Keratinocyte (primary cell): ENCODE measurements at regions not wholly inside any gene's neighbourhood (a gene's known extent, or its start where the extent isn't known, plus 50 kb on each side); places are given as distances from the start of the nearest gene placed in this dataset.

Source experiments
- DNase-seq: peaks from one replicate; pipeline ENCODE4 v3.0.0-alpha.2; 2011; ENCODE audit warnings: low read depth, missing footprints, low spot score
- FAIRE-seq: peaks from 2 replicates; lab custom pipeline; 2011; peaks lifted over from hg19 to GRCh38; lab: Jason Lieb, UNC
- H2AFZ ChIP-seq: 2 replicates; pipeline ENCODE4 v1.6.0; 2012; ENCODE audit warnings: low read length, control low read depth, inconsistent platforms; ENCODE audit not compliant: control insufficient read depth
- H3K27ac ChIP-seq: 2 replicates; pipeline ENCODE4 v1.5.1; 2011; ENCODE audit warnings: low read length; ENCODE audit not compliant: control insufficient read depth, insufficient read depth
- H3K27me3 ChIP-seq: 3 replicates; pipeline ENCODE4 v1.6.0; 2011; ENCODE audit warnings: low read length; ENCODE audit not compliant: control insufficient read depth, insufficient read depth; ENCODE audit errors: extremely low read depth
- H3K36me3 ChIP-seq, 2 experiments: 2 replicates in 1 of 2; 3 replicates in 1 of 2; pipeline ENCODE4 v1.5.1; 2011; ENCODE audit warnings: low read length in 2 of 2, mild to moderate bottlenecking in 1 of 2; ENCODE audit not compliant: control insufficient read depth in 2 of 2, insufficient read depth in 2 of 2; ENCODE audit errors: extremely low read depth in 1 of 2
- H3K4me1 ChIP-seq: 3 replicates; pipeline ENCODE4 v1.5.1; 2011; ENCODE audit warnings: low read length; ENCODE audit not compliant: control insufficient read depth, insufficient read depth; ENCODE audit errors: extremely low read depth
- H3K4me2 ChIP-seq: 3 replicates; pipeline ENCODE4 v1.6.0; 2011; ENCODE audit warnings: low read depth, low read length; ENCODE audit not compliant: control insufficient read depth, insufficient read depth; ENCODE audit errors: extremely low read depth
- H3K4me3 ChIP-seq, 3 experiments: fragments of 200-600 bp in 1 of 3; sonication (generic) in 1 of 3; 2 replicates in 2 of 3; 3 replicates in 1 of 3; pipeline ENCODE4 v1.5.1; 2011 to 2016; ENCODE audit warnings: low read length in 3 of 3, mild to moderate bottlenecking in 3 of 3, control low read depth in 2 of 3, inconsistent platforms in 1 of 3, low read depth in 1 of 3, mixed read lengths in 1 of 3, mixed run types in 1 of 3, moderate library complexity in 1 of 3; ENCODE audit not compliant: control insufficient read depth in 2 of 3, insufficient read depth in 2 of 3; ENCODE audit errors: extremely low read depth in 1 of 3
- H3K79me2 ChIP-seq: 2 replicates; pipeline ENCODE4 v1.6.0; 2012; ENCODE audit warnings: low read length; ENCODE audit not compliant: control insufficient read depth, insufficient read depth
- H3K9ac ChIP-seq: 3 replicates; pipeline ENCODE4 v1.6.0; 2011; ENCODE audit warnings: low read length; ENCODE audit not compliant: control insufficient read depth, insufficient read depth; ENCODE audit errors: extremely low read depth
- H3K9me1 ChIP-seq: 3 replicates; pipeline ENCODE4 v1.6.0; 2011; ENCODE audit warnings: low read length; ENCODE audit not compliant: control insufficient read depth, insufficient read depth; ENCODE audit errors: extremely low read depth
- H3K9me3 ChIP-seq: 2 replicates; pipeline ENCODE4 v1.5.1; 2012; ENCODE audit warnings: low read depth, low read length; ENCODE audit not compliant: control insufficient read depth
- H4K20me1 ChIP-seq: 3 replicates; pipeline ENCODE4 v1.6.0; 2011; ENCODE audit warnings: low read length; ENCODE audit not compliant: control insufficient read depth, insufficient read depth; ENCODE audit errors: extremely low read depth
- EZH2 ChIP-seq: IDR thresholded peaks from one replicate; pipeline ENCODE4 v1.6.1; 2012; ENCODE audit warnings: inconsistent platforms, mild to moderate bottlenecking, low read length, moderate library complexity
- dilution Hi-C: fragments of 300-500 bp; cut with MboI; formaldehyde crosslinking; loops from one replicate; pipeline ENCODE4 v1.7.0; 2020; ENCODE audit warnings: low sequenced_read_pairs; ENCODE audit not compliant: extremely low pct_ligation_motif_present
- TF ChIP-seq, protein P1 (sequence below), 3 experiments: IDR thresholded peaks in 1 of 3; conservative IDR thresholded peaks in 1 of 3; optimal IDR thresholded peaks in 1 of 3; 2 replicates in 2 of 3; 3 replicates in 1 of 3; pipeline versions ENCODE3 to v1.5.1; 2011; ENCODE audit warnings: low read length in 3 of 3, mild to moderate bottlenecking in 3 of 3, moderate library complexity in 2 of 3, control low read depth in 1 of 3, inconsistent platforms in 1 of 3; ENCODE audit not compliant: insufficient read depth in 2 of 3; ENCODE audit errors: extremely low read depth in 1 of 3

DNA sequence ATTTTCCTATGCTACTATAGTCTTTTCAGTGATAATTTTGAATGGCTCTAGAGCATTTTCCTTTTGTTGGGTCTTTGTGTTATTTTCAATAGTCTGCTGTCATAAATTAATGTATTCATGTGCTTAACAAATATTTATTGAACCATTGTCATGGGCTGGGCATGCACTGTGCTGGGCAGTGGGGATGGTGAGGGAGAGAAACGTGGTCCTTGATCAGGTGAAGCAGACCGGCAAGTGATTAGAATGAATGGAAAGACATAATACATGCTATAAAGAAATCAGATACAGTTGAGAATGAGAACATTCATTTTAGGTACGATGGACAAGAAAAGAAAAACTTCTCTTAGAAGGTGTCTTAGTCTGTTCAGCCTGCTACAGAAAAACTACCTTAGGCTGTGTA is 66.1 kb downstream of the KIF4B start:
- Histone ChIP-seq H3K9me3 (peaks cover 6% of the 10 kb centered on the region), H2AFZ (no peak overlapping the region), H3K27ac (no peak overlapping the region), H3K9me1 (no peaks in the 10 kb centered on the region), H3K79me2 (no peaks in the 10 kb centered on the region), H4K20me1 (no peaks in the 10 kb centered on the region), H3K36me3 (no peaks in the 10 kb centered on the region), H3K4me1 (peaks cover 19% of the 10 kb centered on the region), H3K9ac (no peak overlapping the region), H3K4me3 (no peak overlapping the region), H3K27me3 (no peaks in the 10 kb centered on the region), H3K4me2 (no peak overlapping the region)
- DNase-seq (no peak), FAIRE-seq (no peak)
- TF ChIP-seq, protein P1, sequence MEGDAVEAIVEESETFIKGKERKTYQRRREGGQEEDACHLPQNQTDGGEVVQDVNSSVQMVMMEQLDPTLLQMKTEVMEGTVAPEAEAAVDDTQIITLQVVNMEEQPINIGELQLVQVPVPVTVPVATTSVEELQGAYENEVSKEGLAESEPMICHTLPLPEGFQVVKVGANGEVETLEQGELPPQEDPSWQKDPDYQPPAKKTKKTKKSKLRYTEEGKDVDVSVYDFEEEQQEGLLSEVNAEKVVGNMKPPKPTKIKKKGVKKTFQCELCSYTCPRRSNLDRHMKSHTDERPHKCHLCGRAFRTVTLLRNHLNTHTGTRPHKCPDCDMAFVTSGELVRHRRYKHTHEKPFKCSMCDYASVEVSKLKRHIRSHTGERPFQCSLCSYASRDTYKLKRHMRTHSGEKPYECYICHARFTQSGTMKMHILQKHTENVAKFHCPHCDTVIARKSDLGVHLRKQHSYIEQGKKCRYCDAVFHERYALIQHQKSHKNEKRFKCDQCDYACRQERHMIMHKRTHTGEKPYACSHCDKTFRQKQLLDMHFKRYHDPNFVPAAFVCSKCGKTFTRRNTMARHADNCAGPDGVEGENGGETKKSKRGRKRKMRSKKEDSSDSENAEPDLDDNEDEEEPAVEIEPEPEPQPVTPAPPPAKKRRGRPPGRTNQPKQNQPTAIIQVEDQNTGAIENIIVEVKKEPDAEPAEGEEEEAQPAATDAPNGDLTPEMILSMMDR (optimal IDR thresholded peaks at IDR 0.05 in 1 of 3, IDR thresholded peaks at IDR 0.05 in 1 of 3, conservative IDR thresholded peaks at IDR 0.05 in 1 of 3; ENCODE audit: extremely low read depth in 1 of 3, insufficient read depth in 2 of 3, low read length in 3 of 3), result no peak
- TF ChIP-seq EZH2, result no peak
- dilution Hi-C loops, result no loop called here

GRCh38 chr5:155080721-155081120 is 67.2 kb downstream of the KIF4B start:
- no peak overlapping the region for H3K27ac ChIP-seq
- no peaks in the 10 kb centered on the region for H3K9me1 ChIP-seq
- no peak for FAIRE-seq
- no peak overlapping the region for H3K9ac ChIP-seq
- no peak for DNase-seq
- no peaks in the 10 kb centered on the region for H3K36me3 ChIP-seq
- TF ChIP-seq, protein P1 (optimal IDR thresholded peaks at IDR 0.05 in 1 of 3, IDR thresholded peaks at IDR 0.05 in 1 of 3, conservative IDR thresholded peaks at IDR 0.05 in 1 of 3; ENCODE audit: extremely low read depth in 1 of 3, insufficient read depth in 2 of 3, low read length in 3 of 3), result no peak
- no peak for TF ChIP-seq EZH2
- H4K20me1 ChIP-seq, result no peaks in the 10 kb centered on the region
- dilution Hi-C loops, result no loop called here
- no peak overlapping the region for H3K4me2 ChIP-seq
- no peak overlapping the region for H2AFZ ChIP-seq
- no peaks in the 10 kb centered on the region for H3K79me2 ChIP-seq
- H3K27me3 ChIP-seq, result no peaks in the 10 kb centered on the region
- H3K9me3 ChIP-seq, result peaks cover 6% of the 10 kb centered on the region
- H3K4me3 ChIP-seq, result no peak overlapping the region
- H3K4me1 ChIP-seq, result peaks cover 29% of the 10 kb centered on the region
